NCI-H1930 (cell line): ENCODE measurements at regions not wholly inside any gene's neighbourhood (a gene's known extent, or its start where the extent isn't known, plus 50 kb on each side); places are given as distances from the start of the nearest gene placed in this dataset.

Experiments used
- DNase-seq, 2 experiments: peaks; one replicate each; lab custom pipeline; 2025; lab: John Stamatoyannopoulos, UW

- no peak for DNase-seq
These were observed 60.0 kb downstream of the NRN1 start for GRCh38 chr6:5946701-5947100.

GRCh38 chr6:5946181-5946580, 60.5 kb downstream of the NRN1 start:
- DNase-seq: no peak

- no peak for DNase-seq
These were observed 63.1 kb downstream of the NRN1 start for GRCh38 chr6:5943591-5943990.

- DNase-seq: no peak
These were observed 64.1 kb downstream of the NRN1 start for GRCh38 chr6:5942591-5942990.

- DNase-seq: no peak
These were observed 65.5 kb downstream of the NRN1 start for GRCh38 chr6:5941188-5941587.

- no peak for DNase-seq
These were observed 67.8 kb downstream of the NRN1 start for GRCh38 chr6:5938934-5939333.

- no peak for DNase-seq
These were observed 68.6 kb downstream of the NRN1 start for GRCh38 chr6:5937936-5938706.

GRCh38 chr6:5937169-5937909, 69.4 kb downstream of the NRN1 start:
- DNase-seq: no peak

GRCh38 chr6:5936631-5937030, 70.1 kb downstream of the NRN1 start:
- DNase-seq: no peak

GRCh38 chr6:5936140-5936539, 70.6 kb downstream of the NRN1 start:
- DNase-seq: no peak

- DNase-seq: no peak
These were observed 75.8 kb downstream of the NRN1 start for GRCh38 chr6:5930968-5931367.

GRCh38 chr6:5930143-5930770, 76.5 kb downstream of the NRN1 start:
- DNase-seq: no peak

GRCh38 chr6:5923840-5924239, 82.9 kb downstream of the NRN1 start:
- no peak for DNase-seq

- DNase-seq: no peak
These were observed 84.5 kb downstream of the NRN1 start for GRCh38 chr6:5922230-5922629.

- no peak for DNase-seq
These were observed 97.0 kb downstream of the NRN1 start for GRCh38 chr6:5909721-5910120.

GRCh38 chr6:5906842-5907241, 99.9 kb downstream of the NRN1 start:
- DNase-seq: no peak

GRCh38 chr6:5906340-5906670, 100.4 kb downstream of the NRN1 start:
- no peak for DNase-seq

GRCh38 chr6:5905431-5906339, 101.0 kb downstream of the NRN1 start:
- no peak for DNase-seq

GRCh38 chr6:5904532-5904931, 102.2 kb downstream of the NRN1 start:
- DNase-seq: no peak

GRCh38 chr6:5899216-5900045, 107.3 kb downstream of the NRN1 start:
- no peak for DNase-seq

- no peak for DNase-seq
These were observed 108.2 kb downstream of the NRN1 start for GRCh38 chr6:5898563-5898962.
